ENCODE measurements at regions not wholly inside any gene's neighbourhood (a gene's known extent, or its start where the extent isn't known, plus 50 kb on each side); places are given as distances from the start of the nearest gene placed in this dataset.

GRCh38 chr5:29229461-29229860, 1964.0 kb upstream of the CDH6 start:
- TF ChIP-seq SNAI2 (CRISPR knock-in tag; IDR thresholded peaks at IDR 0.05) (no peak), ZNF70 (CRISPR knock-in tag; IDR thresholded peaks at IDR 0.05) (no peak), RARB (CRISPR knock-in tag; IDR thresholded peaks at IDR 0.05) (no peak), ZFP30 (CRISPR knock-in tag; IDR thresholded peaks at IDR 0.05) (no peak)

Data from SK-N-SH treated with all-trans-retinoic acid at 6 μM for 48 hours (cell line).